ENCODE measurements at regions not wholly inside any gene's neighbourhood (a gene's known extent, or its start where the extent isn't known, plus 50 kb on each side); places are given as distances from the start of the nearest gene placed in this dataset.

DNA sequence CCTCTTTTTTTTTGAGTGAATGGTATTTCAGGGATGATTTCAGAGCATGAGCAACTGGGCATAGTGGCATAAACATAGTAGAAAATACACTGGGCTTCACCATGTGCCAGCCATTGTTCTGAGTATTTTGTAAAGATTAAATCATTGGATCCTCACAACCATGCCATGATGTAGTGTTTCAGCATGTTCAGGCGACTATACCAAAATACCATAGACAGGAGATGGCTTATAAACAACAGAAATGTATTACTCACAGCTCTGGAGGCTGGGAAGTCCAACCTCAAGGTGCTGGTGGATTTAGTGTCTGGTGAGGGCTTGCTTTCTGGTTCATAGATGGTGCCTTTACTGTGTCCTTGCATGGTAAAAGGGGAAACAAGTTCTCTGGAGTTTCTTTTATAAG, 101.5 kb upstream of the KL start:
- no peak for DNase-seq

DNA sequence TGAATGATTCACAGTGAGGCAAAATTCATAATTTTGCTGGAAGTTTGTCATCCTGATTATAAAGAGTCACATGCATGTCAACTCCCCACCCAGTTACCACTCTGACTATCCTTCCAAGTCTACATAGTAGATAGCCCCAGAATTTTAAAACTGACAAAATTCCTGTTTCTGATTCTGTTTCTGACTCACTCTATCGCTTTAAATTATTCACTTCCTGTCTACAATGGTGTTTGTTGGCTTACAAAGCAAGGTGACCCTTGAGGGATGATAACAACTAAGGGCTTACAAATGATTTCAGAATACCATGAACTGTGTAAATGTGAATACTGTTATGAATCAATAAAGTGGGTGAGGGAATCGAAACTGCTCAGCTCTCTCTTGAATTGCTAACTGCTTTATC, 98.7 kb upstream of the KL start:
- no peak for DNase-seq

DNA sequence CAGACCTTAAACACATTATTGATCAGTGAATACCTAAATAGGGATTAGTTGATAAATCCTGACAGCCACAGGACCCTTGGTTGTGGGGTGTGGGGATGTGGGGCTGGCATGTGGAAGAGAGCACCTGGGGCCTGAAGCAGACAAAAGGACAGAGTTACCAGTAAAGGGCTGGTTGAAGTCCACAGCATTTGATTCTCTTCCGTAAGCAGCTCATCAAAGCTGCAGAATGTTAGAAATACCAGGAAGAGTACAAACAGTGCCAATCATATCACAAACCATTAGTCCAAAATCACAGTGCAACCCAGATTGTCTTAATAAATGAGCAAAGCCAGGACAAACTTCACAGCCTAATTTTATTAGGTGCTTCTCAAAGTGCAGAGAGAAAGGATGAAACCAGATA, 92.5 kb upstream of the KL start:
- no peak for DNase-seq

DNA sequence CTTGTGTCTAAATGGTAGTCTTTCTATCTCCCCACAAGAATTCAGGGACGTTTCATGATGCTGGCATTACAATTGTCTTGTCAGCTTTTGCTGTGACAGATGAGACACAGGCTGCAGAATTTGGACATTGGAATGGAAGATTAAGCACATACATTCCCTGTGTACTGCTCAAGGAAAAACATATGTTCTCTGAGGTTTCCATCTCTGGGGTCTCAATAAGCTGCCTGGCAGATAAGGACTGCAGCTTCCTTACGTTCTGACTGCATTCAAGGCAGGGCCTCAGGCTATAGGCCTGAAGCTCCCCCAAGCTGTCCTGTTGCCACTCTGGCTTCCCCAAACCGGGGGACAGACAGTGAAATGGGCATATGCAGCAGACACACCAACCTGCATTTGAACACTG, 91.3 kb upstream of the KL start:
- DNase-seq = no peak

DNA sequence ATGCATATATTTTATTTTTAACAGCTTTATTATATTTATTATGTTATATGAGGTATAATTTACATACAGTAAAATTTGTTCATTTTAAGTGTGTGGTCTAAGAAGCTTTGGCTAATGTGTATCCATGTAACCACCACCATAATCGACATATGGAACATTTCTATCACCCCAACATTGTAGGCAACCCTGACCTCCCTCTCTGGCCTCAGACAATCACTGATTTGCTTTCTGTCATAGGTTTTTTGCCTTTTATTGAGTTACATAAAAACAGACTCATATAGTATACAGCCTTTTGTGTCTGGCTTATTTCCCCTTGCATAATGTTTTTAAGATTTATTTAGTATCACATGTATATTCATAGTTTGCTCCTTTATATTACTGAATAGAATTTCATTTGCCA, 90.7 kb upstream of the KL start:
- no peak for DNase-seq

DNA sequence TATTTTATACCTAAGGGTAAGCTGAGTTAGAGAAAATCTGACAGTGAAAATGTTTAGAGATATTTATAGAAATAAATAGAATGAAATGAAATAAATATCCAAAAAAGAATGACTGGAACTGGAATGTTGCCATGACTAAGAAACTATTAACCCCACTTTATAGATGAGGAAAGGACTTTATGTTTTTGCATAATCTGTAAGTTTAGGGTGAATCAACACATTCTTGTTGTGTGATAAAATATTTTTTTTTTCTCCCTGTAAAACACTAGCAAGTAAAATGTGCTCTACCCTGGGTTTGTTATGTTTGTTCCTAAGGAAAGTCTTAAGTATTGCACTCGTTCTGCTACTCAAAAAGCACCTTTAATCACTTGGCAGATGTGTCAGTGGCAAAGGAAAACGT, 83.8 kb upstream of the KL start:
- no peak for DNase-seq

DNA sequence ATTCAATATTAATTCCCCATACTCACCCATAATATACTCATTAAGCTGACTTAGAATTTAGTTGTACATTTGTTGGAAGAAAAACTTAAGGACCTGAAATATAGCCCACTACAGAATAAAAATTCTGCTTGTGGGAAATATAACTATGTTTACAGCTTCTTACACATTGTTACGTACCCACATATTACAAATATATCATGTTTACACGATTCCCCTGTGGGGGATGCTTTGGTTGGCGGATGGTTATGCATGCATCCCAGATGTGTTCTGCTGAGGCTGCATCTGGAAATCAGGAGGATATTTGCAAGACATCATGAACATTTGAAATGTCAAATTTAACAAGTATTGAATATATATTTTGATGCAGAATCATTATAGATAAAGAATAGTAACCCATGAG, 79.5 kb upstream of the KL start:
- DNase-seq = no peak

DNA sequence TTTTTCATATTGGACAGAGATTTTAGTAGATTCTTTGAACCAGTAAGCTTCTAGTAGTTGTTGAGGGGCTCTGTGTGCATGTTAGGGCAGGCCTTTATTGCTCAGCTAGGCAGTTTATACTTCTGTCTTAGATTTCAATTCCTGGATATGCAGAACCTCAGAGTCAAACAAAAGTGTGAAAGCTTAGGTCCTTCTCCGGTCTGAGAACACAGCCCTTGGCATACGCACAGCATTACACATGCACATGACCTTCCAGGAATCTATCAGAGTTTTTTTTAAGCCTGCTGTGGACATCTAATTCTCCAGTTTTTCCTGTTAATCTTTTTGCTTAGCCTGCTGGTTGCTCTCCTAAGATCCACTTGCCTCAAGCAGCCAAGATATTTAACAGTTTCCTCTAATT, 77.9 kb upstream of the KL start:
- DNase-seq = no peak

DNA sequence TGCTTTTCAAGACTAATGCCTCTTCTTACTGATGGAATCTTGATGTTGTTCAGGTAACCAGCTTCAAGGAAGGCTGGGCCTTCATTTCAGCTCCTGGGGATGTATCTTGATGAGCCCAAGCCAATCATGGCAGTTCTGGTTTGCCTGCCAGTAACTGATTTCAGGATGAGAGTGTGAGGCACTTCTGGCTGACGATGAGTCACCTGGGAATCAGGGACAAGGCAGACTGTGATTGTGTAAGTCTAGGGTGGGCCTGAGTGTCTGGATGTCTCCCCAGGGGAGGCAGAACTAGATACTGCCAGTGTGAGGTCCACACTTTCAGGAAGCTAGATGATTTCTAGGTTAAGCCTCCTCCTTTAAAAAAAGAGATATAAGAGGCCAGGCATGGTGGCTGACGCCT, 77.3 kb upstream of the KL start:
- DNase-seq = no peak

DNA sequence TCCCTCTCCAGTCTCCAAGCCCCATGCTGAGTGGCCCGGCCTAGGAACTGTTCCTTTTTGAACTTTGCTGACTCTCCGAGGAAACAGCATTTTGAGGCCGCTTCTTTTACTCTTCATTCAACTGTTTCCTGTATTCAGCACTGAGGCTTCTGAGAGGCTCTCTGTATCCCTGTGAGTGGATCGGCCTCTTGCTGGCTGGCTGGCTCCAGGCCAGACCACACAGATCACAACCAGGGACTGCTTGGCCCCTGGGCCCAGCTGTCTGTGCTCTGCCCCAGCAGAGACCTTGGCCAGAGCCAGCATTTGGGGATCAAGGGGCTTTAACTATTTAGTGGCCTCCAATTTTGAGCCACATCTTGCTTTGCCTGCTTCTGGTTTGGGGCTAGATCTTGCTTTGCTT, 75.6 kb upstream of the KL start:
- DNase-seq = no peak

DNA sequence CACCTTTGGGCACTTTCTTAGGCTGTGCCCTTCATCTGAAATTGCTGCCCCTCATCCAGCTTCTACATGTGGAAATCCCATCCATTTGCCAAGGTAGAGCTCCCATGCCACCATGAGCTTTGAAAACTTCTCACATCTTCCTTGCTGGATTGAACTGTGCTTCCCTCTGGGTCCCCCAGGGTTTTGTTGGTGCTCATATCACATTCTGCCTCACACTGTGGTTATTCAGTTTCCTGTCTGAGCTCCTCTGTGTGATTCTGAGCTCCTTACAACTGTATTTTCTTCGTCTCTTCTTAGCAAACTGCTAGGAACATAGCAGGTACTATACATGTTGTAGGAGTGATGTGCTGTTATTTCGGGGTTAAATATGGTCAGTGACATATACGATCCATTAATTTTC, 74.9 kb upstream of the KL start:
- no peak for DNase-seq

DNA sequence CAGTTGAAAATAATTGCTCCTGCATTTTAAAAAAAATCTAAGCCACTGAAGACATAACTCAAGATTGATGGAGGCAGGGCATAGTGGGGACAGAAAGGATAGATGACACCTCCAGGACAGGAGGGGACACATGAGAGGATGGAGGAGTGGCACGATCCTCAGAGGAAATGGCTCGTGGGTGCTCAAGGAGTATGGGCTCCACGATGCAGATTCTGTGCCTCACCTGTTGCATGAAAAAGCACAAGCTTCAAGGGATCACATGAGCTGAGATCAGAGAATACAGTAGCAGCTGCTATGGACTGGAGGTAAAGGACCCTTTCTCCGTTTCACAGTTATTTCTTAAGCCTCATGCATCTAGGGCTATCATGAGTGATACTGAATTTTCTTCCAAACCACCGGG, 69.7 kb upstream of the KL start:
- DNase-seq = no peak

DNA sequence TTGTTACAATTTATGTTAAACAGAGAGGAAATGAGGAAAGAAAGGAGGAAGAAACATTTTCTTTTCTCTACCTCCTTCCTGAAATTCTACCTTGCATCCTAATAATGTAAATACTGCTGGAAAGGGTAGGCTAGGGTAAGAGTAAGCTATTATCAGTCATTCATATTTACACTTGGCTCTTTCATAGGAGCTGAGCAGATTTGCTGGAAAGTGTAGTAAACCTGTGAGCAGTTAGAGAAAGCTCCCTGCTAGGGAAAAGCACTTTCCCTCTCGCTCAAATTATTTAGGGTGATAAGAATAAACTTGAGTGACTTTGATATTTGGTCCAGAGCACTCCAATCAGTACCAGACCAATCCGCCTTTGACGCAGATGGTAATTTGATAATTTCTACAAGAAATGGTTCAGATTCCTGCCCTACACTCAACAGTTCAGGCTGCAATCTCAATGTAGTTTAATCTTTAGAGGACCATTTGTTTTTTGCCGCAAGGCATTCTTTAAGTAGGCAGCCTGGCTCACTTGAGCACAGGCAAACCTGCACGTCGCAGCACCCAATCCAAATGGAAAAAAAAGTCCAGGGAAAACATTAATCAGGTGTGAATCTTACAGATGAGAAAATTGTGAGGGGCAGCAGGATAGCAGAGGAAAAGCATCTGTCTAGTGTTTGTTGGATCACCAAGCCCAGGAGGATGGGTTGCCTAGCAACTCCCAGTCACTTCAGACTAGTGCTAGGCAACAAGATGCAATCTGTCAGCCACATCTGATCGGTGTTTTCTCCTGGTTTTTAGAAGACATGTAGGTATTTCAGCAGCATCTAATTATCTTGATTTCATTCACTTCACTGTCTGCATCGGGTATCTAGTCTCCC, 68.6 kb upstream of the KL start:
- no peak for DNase-seq

DNA sequence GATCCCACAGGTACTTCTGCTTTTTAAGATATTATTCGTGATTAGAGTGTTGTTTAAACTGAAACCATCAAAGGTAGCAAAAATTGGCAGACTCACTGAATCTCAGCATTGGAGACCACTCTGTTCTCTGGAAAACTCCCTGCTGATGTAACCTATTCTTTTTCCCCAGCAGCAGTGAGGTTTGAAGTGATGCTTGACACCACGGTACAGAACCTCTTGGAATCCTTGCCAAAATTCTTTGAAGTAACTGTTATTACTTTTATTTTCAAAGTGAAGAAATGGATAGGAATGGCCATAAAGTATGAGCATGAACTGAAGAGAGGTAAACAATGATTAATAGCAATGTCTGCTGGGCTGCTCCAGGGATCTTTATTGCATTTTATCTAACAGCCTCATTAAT, 66.4 kb upstream of the KL start:
- no peak for DNase-seq

DNA sequence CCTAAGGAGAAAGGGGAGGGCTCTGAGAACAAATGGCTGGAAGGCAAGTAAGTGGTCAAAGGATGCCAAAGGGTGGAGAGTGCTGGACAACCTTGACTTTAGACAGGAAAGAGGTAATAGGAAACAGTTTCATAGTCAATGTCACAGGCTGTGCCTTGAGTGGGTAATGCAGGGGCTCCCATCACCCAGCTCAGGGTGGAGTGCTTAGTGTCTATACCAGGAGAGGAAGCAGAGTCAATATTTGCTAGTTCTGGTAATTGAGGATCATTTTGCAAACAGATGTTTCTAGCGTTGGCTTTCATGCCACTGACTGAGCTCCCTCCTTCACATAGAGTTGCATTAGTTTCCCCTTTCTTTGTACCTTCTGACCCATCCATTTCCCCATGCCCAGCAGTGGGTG, 64.6 kb upstream of the KL start:
- DNase-seq = no peak

DNA sequence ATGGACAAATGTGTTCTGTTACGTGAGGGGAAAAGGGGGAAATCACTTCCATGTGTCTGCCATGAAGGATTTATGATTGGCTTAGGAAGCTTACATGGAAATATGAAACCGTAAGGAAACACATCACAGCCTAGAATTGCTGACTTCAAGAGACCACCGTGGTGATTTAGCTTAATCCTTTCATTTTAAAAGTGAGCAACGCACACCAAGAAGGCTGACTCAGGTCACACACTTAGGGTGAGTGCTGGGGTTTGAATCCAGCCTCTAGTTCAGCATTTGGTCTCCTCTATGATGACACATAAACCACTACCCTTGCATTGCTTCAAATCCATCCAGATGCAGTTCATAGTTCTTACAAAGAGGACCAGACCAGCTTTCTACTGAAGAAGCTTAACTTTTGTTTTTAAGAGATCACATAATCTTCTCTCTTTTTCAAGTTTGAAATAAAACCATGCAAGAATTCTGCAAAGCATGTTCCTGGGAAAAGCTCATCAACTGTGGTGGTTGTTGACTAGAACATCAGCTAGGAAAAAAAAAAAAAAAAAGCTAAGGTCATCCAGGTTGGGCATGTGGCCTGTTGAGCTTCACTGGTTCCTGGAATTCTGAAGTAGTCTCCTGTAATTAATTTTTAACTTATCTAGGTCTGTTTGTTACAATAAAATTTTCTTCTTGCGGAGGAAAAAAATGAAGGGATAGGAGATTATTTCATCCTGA, 60.2 kb upstream of the KL start:
- DNase-seq = no peak

DNA sequence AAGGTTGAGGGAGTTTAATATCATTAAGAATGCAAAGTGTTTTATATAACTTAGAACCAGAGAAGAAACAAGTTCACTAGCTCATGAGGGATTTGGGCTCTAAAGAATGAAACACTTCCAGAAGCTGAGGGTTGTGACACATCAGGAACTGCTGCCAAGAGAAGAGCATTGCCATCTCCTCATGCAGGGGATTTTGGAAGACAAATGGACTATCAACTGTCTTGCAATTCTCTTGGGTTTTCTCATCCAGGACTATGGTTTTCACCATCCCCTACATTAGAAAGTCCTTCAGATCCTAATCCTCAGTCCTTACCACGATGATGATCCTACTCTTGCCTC, 59.7 kb upstream of the KL start:
- no peak for DNase-seq

DNA sequence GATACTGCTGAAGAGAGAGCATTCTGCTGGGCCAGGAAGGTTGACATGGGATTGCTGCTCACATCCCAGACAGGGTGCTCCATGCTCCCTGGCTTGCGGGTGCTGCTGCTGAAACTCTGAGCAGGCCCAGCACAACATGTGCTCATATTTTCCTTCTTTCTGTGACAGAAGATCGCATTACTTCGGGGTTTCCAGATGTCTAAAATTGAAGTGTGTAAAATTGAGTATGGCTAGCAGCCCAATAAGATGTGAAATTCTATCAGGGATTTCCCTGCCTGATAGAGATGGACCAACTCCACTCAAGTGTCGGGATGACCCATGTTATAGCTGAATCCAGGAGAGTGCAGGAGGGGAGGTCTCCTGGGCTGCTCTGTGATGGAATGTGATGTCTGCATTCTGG, 55.6 kb upstream of the KL start:
- no peak for DNase-seq

DNA sequence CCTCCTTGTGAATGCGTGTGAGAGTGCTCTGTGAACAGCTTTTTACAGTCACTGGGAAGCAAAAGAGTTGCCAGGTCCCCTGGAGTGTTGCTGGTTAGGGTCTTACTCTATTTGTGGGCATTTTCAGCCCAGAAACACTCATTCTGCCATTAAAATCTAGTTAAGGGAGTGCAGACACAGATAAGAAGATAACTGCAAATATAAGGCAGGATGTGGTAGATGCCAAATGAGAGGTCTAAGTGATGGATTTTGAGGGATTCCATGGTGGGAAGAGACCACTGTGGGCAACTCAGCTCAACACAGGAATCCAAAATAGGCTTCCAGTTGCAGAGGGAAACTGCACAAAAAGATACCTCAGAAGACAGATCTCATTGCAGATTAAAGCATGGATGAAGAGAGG, 54.5 kb upstream of the KL start:
- no peak for DNase-seq

DNA sequence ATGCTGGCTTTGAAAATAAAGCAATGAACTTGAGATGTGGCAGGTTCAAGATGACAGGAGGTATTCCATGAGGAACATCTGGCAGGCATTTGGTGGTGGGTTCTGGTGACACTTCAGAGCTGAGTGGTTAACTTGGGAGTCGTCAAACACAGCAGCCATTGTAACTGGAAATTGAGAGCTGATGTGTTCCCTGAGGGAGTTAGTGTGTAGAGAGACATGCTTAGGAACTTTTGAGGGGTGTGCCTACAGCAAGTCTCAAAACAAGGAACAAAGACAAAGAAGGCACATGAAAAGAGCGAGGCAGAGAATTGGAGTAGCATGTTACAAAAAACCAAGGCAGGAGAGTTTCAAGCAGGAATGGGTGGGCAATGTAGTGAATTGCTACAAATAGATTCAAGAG, 53.9 kb upstream of the KL start:
- DNase-seq = no peak

DNA sequence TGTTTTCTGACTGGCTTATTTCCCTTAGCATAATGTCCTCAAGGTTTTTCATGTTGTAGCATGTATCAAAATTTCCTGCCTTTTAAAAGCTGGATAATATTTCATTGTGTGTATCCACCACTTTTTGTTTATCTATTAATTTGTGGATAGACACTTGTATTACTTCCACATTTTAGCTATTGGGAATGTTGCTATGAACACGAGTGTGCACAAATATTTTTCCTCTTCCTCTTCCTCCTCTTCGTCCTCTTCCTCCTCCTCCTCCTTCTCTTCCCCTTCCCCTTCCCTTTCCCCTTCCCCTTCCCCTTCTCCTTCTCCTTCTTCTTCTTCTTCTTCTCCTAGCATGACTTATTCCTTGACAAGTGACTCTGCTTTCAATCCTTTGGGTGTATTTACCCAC, 51.2 kb upstream of the KL start:
- no peak for DNase-seq
